Gastrocnemius medialis (tissue), 4 donors: ENCODE measurements at regions not wholly inside any gene's neighbourhood (a gene's known extent, or its start where the extent isn't known, plus 50 kb on each side); places are given as distances from the start of the nearest gene placed in this dataset.

Experiments used
- POLR2A ChIP-seq, 2 donors: fragments of 450-650 bp; IDR thresholded peaks; one replicate each; pipeline ENCODE4 v1.6.1; 2017; ENCODE audit warnings: antibody characterized with exemption in 2 of 2, mild to moderate bottlenecking in 2 of 2, moderate library complexity in 2 of 2
- TF ChIP-seq, protein P1 (sequence below), 5 experiments: fragments of 450-650 bp in 3 of 5; fragments of 200-600 bp in 2 of 5; sonication (generic) in 2 of 5; IDR thresholded peaks in 4 of 5; conservative IDR thresholded peaks in 1 of 5; 1 replicate in 4 of 5; 2 replicates in 1 of 5; pipeline ENCODE4 v1.5.1; 2016 to 2019; ENCODE audit warnings: antibody characterized with exemption in 5 of 5, mild to moderate bottlenecking in 3 of 5, moderate library complexity in 3 of 5

DNA sequence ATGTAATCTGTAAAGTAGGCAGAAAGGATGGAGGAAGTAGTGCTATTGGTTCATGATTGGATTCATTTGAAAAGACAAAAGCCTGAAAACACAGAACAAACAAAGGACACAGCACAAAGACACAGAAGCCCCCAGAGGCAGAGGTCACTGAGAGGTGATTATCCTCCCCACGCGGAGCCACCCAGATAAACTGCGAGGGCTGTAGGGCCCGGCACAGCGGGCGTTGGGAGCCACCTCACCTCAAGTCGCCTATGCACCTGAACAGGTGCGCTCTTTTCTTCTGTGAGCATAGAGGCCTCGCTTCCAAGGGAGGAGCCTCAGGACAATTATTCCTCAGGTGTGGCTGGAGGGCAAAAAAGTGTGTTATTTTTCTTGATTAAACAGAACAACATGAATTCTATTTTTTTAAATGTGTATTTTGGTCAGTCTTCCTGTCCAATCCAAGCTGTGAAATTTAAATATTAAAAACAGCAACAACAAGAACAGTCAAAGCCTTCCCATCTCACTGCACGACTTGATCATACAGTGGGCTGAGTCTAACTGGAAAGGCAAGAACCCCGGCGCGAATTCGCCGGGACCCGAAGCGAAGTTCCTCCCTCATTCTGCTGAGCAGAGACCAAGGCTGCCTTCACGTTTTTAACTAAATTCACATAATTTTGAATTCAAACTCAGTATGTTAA, 205.3 kb downstream of the THBS2 start:
- TF ChIP-seq, protein P1, sequence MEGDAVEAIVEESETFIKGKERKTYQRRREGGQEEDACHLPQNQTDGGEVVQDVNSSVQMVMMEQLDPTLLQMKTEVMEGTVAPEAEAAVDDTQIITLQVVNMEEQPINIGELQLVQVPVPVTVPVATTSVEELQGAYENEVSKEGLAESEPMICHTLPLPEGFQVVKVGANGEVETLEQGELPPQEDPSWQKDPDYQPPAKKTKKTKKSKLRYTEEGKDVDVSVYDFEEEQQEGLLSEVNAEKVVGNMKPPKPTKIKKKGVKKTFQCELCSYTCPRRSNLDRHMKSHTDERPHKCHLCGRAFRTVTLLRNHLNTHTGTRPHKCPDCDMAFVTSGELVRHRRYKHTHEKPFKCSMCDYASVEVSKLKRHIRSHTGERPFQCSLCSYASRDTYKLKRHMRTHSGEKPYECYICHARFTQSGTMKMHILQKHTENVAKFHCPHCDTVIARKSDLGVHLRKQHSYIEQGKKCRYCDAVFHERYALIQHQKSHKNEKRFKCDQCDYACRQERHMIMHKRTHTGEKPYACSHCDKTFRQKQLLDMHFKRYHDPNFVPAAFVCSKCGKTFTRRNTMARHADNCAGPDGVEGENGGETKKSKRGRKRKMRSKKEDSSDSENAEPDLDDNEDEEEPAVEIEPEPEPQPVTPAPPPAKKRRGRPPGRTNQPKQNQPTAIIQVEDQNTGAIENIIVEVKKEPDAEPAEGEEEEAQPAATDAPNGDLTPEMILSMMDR (IDR thresholded peaks at IDR 0.05 in 4 of 5, conservative IDR thresholded peaks at IDR 0.05 in 1 of 5) = no peak
- no peak for TF ChIP-seq POLR2A (IDR thresholded peaks at IDR 0.05)
